Keratinocyte (primary cell): ENCODE measurements at regions not wholly inside any gene's neighbourhood (a gene's known extent, or its start where the extent isn't known, plus 50 kb on each side); places are given as distances from the start of the nearest gene placed in this dataset.
"Not testable (repeated sequence)": the region's sequence is repeated elsewhere in the genome, so short reads cannot be mapped to it uniquely, and the experiment has no call there.

ENCODE experiments used
- DNase-seq: peaks from one replicate; pipeline ENCODE4 v3.0.0-alpha.2; 2011; ENCODE audit warnings: low read depth, missing footprints, low spot score
- FAIRE-seq: peaks from 2 replicates; lab custom pipeline; 2011; peaks lifted over from hg19 to GRCh38; lab: Jason Lieb, UNC
- H2AFZ ChIP-seq: 2 replicates; pipeline ENCODE4 v1.6.0; 2012; ENCODE audit warnings: low read length, control low read depth, inconsistent platforms; ENCODE audit not compliant: control insufficient read depth
- H3K27ac ChIP-seq: 2 replicates; pipeline ENCODE4 v1.5.1; 2011; ENCODE audit warnings: low read length; ENCODE audit not compliant: control insufficient read depth, insufficient read depth
- H3K27me3 ChIP-seq: 3 replicates; pipeline ENCODE4 v1.6.0; 2011; ENCODE audit warnings: low read length; ENCODE audit not compliant: control insufficient read depth, insufficient read depth; ENCODE audit errors: extremely low read depth
- H3K36me3 ChIP-seq, 2 experiments: 2 replicates in 1 of 2; 3 replicates in 1 of 2; pipeline ENCODE4 v1.5.1; 2011; ENCODE audit warnings: low read length in 2 of 2, mild to moderate bottlenecking in 1 of 2; ENCODE audit not compliant: control insufficient read depth in 2 of 2, insufficient read depth in 2 of 2; ENCODE audit errors: extremely low read depth in 1 of 2
- H3K4me1 ChIP-seq: 3 replicates; pipeline ENCODE4 v1.5.1; 2011; ENCODE audit warnings: low read length; ENCODE audit not compliant: control insufficient read depth, insufficient read depth; ENCODE audit errors: extremely low read depth
- H3K4me2 ChIP-seq: 3 replicates; pipeline ENCODE4 v1.6.0; 2011; ENCODE audit warnings: low read depth, low read length; ENCODE audit not compliant: control insufficient read depth, insufficient read depth; ENCODE audit errors: extremely low read depth
- H3K4me3 ChIP-seq, 3 experiments: fragments of 200-600 bp in 1 of 3; sonication (generic) in 1 of 3; 2 replicates in 2 of 3; 3 replicates in 1 of 3; pipeline ENCODE4 v1.5.1; 2011 to 2016; ENCODE audit warnings: low read length in 3 of 3, mild to moderate bottlenecking in 3 of 3, control low read depth in 2 of 3, inconsistent platforms in 1 of 3, low read depth in 1 of 3, mixed read lengths in 1 of 3, mixed run types in 1 of 3, moderate library complexity in 1 of 3; ENCODE audit not compliant: control insufficient read depth in 2 of 3, insufficient read depth in 2 of 3; ENCODE audit errors: extremely low read depth in 1 of 3
- H3K79me2 ChIP-seq: 2 replicates; pipeline ENCODE4 v1.6.0; 2012; ENCODE audit warnings: low read length; ENCODE audit not compliant: control insufficient read depth, insufficient read depth
- H3K9ac ChIP-seq: 3 replicates; pipeline ENCODE4 v1.6.0; 2011; ENCODE audit warnings: low read length; ENCODE audit not compliant: control insufficient read depth, insufficient read depth; ENCODE audit errors: extremely low read depth
- H3K9me1 ChIP-seq: 3 replicates; pipeline ENCODE4 v1.6.0; 2011; ENCODE audit warnings: low read length; ENCODE audit not compliant: control insufficient read depth, insufficient read depth; ENCODE audit errors: extremely low read depth
- H3K9me3 ChIP-seq: 2 replicates; pipeline ENCODE4 v1.5.1; 2012; ENCODE audit warnings: low read depth, low read length; ENCODE audit not compliant: control insufficient read depth
- H4K20me1 ChIP-seq: 3 replicates; pipeline ENCODE4 v1.6.0; 2011; ENCODE audit warnings: low read length; ENCODE audit not compliant: control insufficient read depth, insufficient read depth; ENCODE audit errors: extremely low read depth
- CTCF ChIP-seq, 3 experiments: IDR thresholded peaks in 1 of 3; conservative IDR thresholded peaks in 1 of 3; optimal IDR thresholded peaks in 1 of 3; 2 replicates in 2 of 3; 3 replicates in 1 of 3; pipeline versions ENCODE3 to v1.5.1; 2011; ENCODE audit warnings: low read length in 3 of 3, mild to moderate bottlenecking in 3 of 3, moderate library complexity in 2 of 3, control low read depth in 1 of 3, inconsistent platforms in 1 of 3; ENCODE audit not compliant: insufficient read depth in 2 of 3; ENCODE audit errors: extremely low read depth in 1 of 3
- EZH2 ChIP-seq: IDR thresholded peaks from one replicate; pipeline ENCODE4 v1.6.1; 2012; ENCODE audit warnings: inconsistent platforms, mild to moderate bottlenecking, low read length, moderate library complexity
- dilution Hi-C: fragments of 300-500 bp; cut with MboI; formaldehyde crosslinking; loops from one replicate; pipeline ENCODE4 v1.7.0; 2020; ENCODE audit warnings: low sequenced_read_pairs; ENCODE audit not compliant: extremely low pct_ligation_motif_present

- no peaks in the 10 kb centered on the region for H3K9me1 ChIP-seq
- H3K27ac ChIP-seq = no peak overlapping the region
- no peaks in the 10 kb centered on the region for H3K79me2 ChIP-seq
- FAIRE-seq (no peak), DNase-seq (no peak)
- dilution Hi-C loops = no loop called here
- H3K4me3 ChIP-seq = no peak overlapping the region
- H3K27me3 ChIP-seq = no peaks in the 10 kb centered on the region
- no peaks in the 10 kb centered on the region for H3K36me3 ChIP-seq
- no peaks in the 10 kb centered on the region for H4K20me1 ChIP-seq
- no peak overlapping the region for H3K9ac ChIP-seq
- no peaks in the 10 kb centered on the region for H3K9me3 ChIP-seq
- H2AFZ ChIP-seq = no peak overlapping the region
- TF ChIP-seq CTCF (optimal IDR thresholded peaks at IDR 0.05 in 1 of 3, IDR thresholded peaks at IDR 0.05 in 1 of 3, conservative IDR thresholded peaks at IDR 0.05 in 1 of 3; ENCODE audit: extremely low read depth in 1 of 3, insufficient read depth in 2 of 3, low read length in 3 of 3) (no peak), EZH2 (no peak)
- H3K4me1 ChIP-seq = no peaks in the 10 kb centered on the region
- H3K4me2 ChIP-seq = no peak overlapping the region
Measured at GRCh38 chr6:15021074-15021473, 224.8 kb upstream of the JARID2 start.

- H3K27ac ChIP-seq, FAIRE-seq, H3K27me3 ChIP-seq, H3K9ac ChIP-seq, H4K20me1 ChIP-seq, H3K4me1 ChIP-seq, H3K9me3 ChIP-seq, H3K36me3 ChIP-seq, H3K4me3 ChIP-seq, dilution Hi-C loops, DNase-seq, H2AFZ ChIP-seq, H3K79me2 ChIP-seq, H3K9me1 ChIP-seq, H3K4me2 ChIP-seq: not testable (repeated sequence)
Measured at GRCh38 chr6:15023018-15023417, 222.9 kb upstream of the JARID2 start.

DNA sequence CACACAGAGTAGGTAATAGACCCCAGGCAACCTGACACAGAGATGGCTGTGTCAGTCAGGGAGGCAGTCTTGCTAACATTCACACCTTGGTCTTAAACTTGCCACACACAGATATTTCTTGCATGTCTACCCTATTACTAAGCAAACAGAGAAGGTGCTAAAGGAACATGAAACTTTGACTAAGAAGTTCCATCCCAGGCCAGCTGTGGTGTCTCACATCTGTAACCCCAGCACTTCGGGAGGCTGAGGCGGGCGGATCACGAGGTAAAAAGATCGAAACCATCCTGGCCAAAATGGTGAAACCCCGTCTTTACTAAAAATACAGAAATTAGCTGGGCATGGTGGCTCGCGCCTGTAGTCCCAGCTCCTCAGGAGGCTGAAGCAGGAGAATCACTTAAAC is 222.4 kb upstream of the JARID2 start:
- no peaks in the 10 kb centered on the region for H3K4me1 ChIP-seq
- H2AFZ ChIP-seq = no peak overlapping the region
- H3K27me3 ChIP-seq = no peaks in the 10 kb centered on the region
- no peak for DNase-seq
- H4K20me1 ChIP-seq = no peaks in the 10 kb centered on the region
- no peak for FAIRE-seq
- no peak overlapping the region for H3K4me3 ChIP-seq
- H3K9me3 ChIP-seq = no peaks in the 10 kb centered on the region
- H3K27ac ChIP-seq = no peak overlapping the region
- dilution Hi-C loops = no loop called here
- TF ChIP-seq EZH2 (no peak), CTCF (optimal IDR thresholded peaks at IDR 0.05 in 1 of 3, IDR thresholded peaks at IDR 0.05 in 1 of 3, conservative IDR thresholded peaks at IDR 0.05 in 1 of 3; ENCODE audit: extremely low read depth in 1 of 3, insufficient read depth in 2 of 3, low read length in 3 of 3) (no peak)
- H3K4me2 ChIP-seq = no peak overlapping the region
- H3K36me3 ChIP-seq = no peaks in the 10 kb centered on the region
- H3K9me1 ChIP-seq = no peaks in the 10 kb centered on the region
- no peak overlapping the region for H3K9ac ChIP-seq
- H3K79me2 ChIP-seq = no peaks in the 10 kb centered on the region
